ENCODE measurements at regions not wholly inside any gene's neighbourhood (a gene's known extent, or its start where the extent isn't known, plus 50 kb on each side); places are given as distances from the start of the nearest gene placed in this dataset.

GRCh38 chr2:76450024-76450475 lies 739.3 kb upstream of the GCFC2 start:
- DNase-seq (ENCODE audit: low read depth) = no peak

GRCh38 chr2:76448956-76449355 lies 738.2 kb upstream of the GCFC2 start:
- DNase-seq (ENCODE audit: low read depth) = no peak

GRCh38 chr2:76447294-76447693 lies 736.6 kb upstream of the GCFC2 start:
- no peak for DNase-seq (ENCODE audit: low read depth)

- DNase-seq (ENCODE audit: low read depth) = no peak
These were observed 736.2 kb upstream of the GCFC2 start for GRCh38 chr2:76446872-76447271.

- no peak for DNase-seq (ENCODE audit: low read depth)
These were observed 735.2 kb upstream of the GCFC2 start for GRCh38 chr2:76445880-76446279.

- DNase-seq (ENCODE audit: low read depth) = no peak
These were observed 734.0 kb upstream of the GCFC2 start for GRCh38 chr2:76444732-76445131.

GRCh38 chr2:76437564-76437963 lies 726.8 kb upstream of the GCFC2 start:
- no peak for DNase-seq (ENCODE audit: low read depth)

GRCh38 chr2:76429374-76429773 lies 718.7 kb upstream of the GCFC2 start:
- no peak for DNase-seq (ENCODE audit: low read depth)

GRCh38 chr2:76427452-76427851 lies 716.7 kb upstream of the GCFC2 start:
- DNase-seq (ENCODE audit: low read depth) = no peak

GRCh38 chr2:76415821-76416220 lies 705.1 kb upstream of the GCFC2 start:
- no peak for DNase-seq (ENCODE audit: low read depth)

GRCh38 chr2:76413436-76413835 lies 702.7 kb upstream of the GCFC2 start:
- DNase-seq (ENCODE audit: low read depth) = no peak

- DNase-seq (ENCODE audit: low read depth) = no peak
These were observed 695.6 kb upstream of the GCFC2 start for GRCh38 chr2:76406134-76406855.

- DNase-seq (ENCODE audit: low read depth) = no peak
These were observed 682.6 kb upstream of the GCFC2 start for GRCh38 chr2:76393356-76393755.

- DNase-seq (ENCODE audit: low read depth) = no peak
These were observed 681.0 kb upstream of the GCFC2 start for GRCh38 chr2:76391678-76392077.

- no peak for DNase-seq (ENCODE audit: low read depth)
These were observed 676.6 kb upstream of the GCFC2 start for GRCh38 chr2:76387294-76387693.

- no peak for DNase-seq (ENCODE audit: low read depth)
These were observed 675.2 kb upstream of the GCFC2 start for GRCh38 chr2:76385943-76386342.

GRCh38 chr2:76381624-76382023 lies 670.9 kb upstream of the GCFC2 start:
- no peak for DNase-seq (ENCODE audit: low read depth)

- DNase-seq (ENCODE audit: low read depth) = no peak
These were observed 667.4 kb upstream of the GCFC2 start for GRCh38 chr2:76378140-76378539.

GRCh38 chr2:76341439-76341838 lies 630.7 kb upstream of the GCFC2 start:
- DNase-seq (ENCODE audit: low read depth) = no peak

- DNase-seq (ENCODE audit: low read depth) = no peak
These were observed 622.2 kb upstream of the GCFC2 start for GRCh38 chr2:76332871-76333270.

GRCh38 chr2:76330865-76331264 lies 620.1 kb upstream of the GCFC2 start:
- DNase-seq (ENCODE audit: low read depth) = no peak

- no peak for DNase-seq (ENCODE audit: low read depth)
These were observed 615.9 kb upstream of the GCFC2 start for GRCh38 chr2:76326636-76327035.

- no peak for DNase-seq (ENCODE audit: low read depth)
These were observed 612.7 kb upstream of the GCFC2 start for GRCh38 chr2:76323381-76323780.

- no peak for DNase-seq (ENCODE audit: low read depth)
These were observed 610.0 kb upstream of the GCFC2 start for GRCh38 chr2:76320716-76321115.

Data from stimulated activated CD8-positive, alpha-beta memory T cell treated with anti-CD3 and anti-CD28 coated beads, Interleukin-7, amount 100 ng/mL, for 24 hours (primary cell).